ENCODE measurements at regions not wholly inside any gene's neighbourhood (a gene's known extent, or its start where the extent isn't known, plus 50 kb on each side); places are given as distances from the start of the nearest gene placed in this dataset.

- DNase-seq (ENCODE audit: low read depth in 3 of 3): no peak
Observed at GRCh38 chr13:75050419-75051046, 431.4 kb downstream of the TBC1D4 start.

GRCh38 chr13:75049735-75050335 is 432.1 kb downstream of the TBC1D4 start:
- DNase-seq (ENCODE audit: low read depth in 3 of 3): no peak

- no peak for DNase-seq (ENCODE audit: low read depth in 3 of 3)
Observed at GRCh38 chr13:75042807-75043206, 439.2 kb downstream of the TBC1D4 start.

- DNase-seq (ENCODE audit: low read depth in 3 of 3): no peak
Observed at GRCh38 chr13:75038393-75039113, 443.4 kb downstream of the TBC1D4 start.

- no peak for DNase-seq (ENCODE audit: low read depth in 3 of 3)
Observed at GRCh38 chr13:75025956-75026355, 456.0 kb downstream of the TBC1D4 start.

GRCh38 chr13:75024602-75025001 is 457.4 kb downstream of the TBC1D4 start:
- no peak for DNase-seq (ENCODE audit: low read depth in 3 of 3)

GRCh38 chr13:75023609-75024008 is 458.4 kb downstream of the TBC1D4 start:
- DNase-seq (ENCODE audit: low read depth in 3 of 3): no peak

- no peak for DNase-seq (ENCODE audit: low read depth in 3 of 3)
Observed at GRCh38 chr13:75021151-75021550, 460.8 kb downstream of the TBC1D4 start.

GRCh38 chr13:75016225-75016624 is 465.7 kb downstream of the TBC1D4 start:
- no peak for DNase-seq (ENCODE audit: low read depth in 3 of 3)

- no peak for DNase-seq (ENCODE audit: low read depth in 3 of 3)
Observed at GRCh38 chr13:75013818-75014217, 468.2 kb downstream of the TBC1D4 start.

- no peak for DNase-seq (ENCODE audit: low read depth in 3 of 3)
Observed at GRCh38 chr13:75010941-75011340, 471.0 kb downstream of the TBC1D4 start.

GRCh38 chr13:75008926-75009325 is 473.0 kb downstream of the TBC1D4 start:
- no peak for DNase-seq (ENCODE audit: low read depth in 3 of 3)

GRCh38 chr13:74990992-74991391 is 491.0 kb downstream of the TBC1D4 start:
- no peak for DNase-seq (ENCODE audit: low read depth in 3 of 3)

GRCh38 chr13:74987124-74987690 is 494.8 kb downstream of the TBC1D4 start:
- DNase-seq (ENCODE audit: low read depth in 3 of 3): no peak

- DNase-seq (ENCODE audit: low read depth in 3 of 3): no peak
Observed at GRCh38 chr13:74986609-74987008, 495.4 kb downstream of the TBC1D4 start.

- no peak for DNase-seq (ENCODE audit: low read depth in 3 of 3)
Observed at GRCh38 chr13:74979703-74980102, 502.3 kb downstream of the TBC1D4 start.

GRCh38 chr13:74978591-74978990 is 503.4 kb downstream of the TBC1D4 start:
- DNase-seq (ENCODE audit: low read depth in 3 of 3): no peak

- DNase-seq (ENCODE audit: low read depth in 3 of 3): no peak
Observed at GRCh38 chr13:74977498-74977897, 504.5 kb downstream of the TBC1D4 start.

- no peak for DNase-seq (ENCODE audit: low read depth in 3 of 3)
Observed at GRCh38 chr13:74975111-74975510, 506.9 kb downstream of the TBC1D4 start.

GRCh38 chr13:74973935-74974879 is 507.8 kb downstream of the TBC1D4 start:
- DNase-seq (ENCODE audit: low read depth in 3 of 3): no peak

GRCh38 chr13:74969419-74969818 is 512.5 kb downstream of the TBC1D4 start:
- DNase-seq (ENCODE audit: low read depth in 3 of 3): no peak

Measured in stimulated activated CD4-positive, alpha-beta T cell treated with anti-CD3 and anti-CD28 coated beads, TNF-alpha, amount 100 ng/mL, for 4 hours (primary cell).